HepG2 (cell line): ENCODE measurements at regions not wholly inside any gene's neighbourhood (a gene's known extent, or its start where the extent isn't known, plus 50 kb on each side); places are given as distances from the start of the nearest gene placed in this dataset.
A peak's percentile ranks its signal among the peaks of the same experiment; 100 is the strongest.

ENCODE experiments used
- BCLAF1 ChIP-seq: fragments of 450-650 bp; IDR thresholded peaks from 2 replicates; pipeline ENCODE4 v1.6.1; 2017; ENCODE audit warnings: mild to moderate bottlenecking
- CBX5 ChIP-seq: sonication (generic); formaldehyde crosslinking; IDR thresholded peaks from 2 replicates; pipeline ENCODE4 v1.4.0; 2020; ENCODE audit warnings: missing genetic modification reagents, borderline replicate concordance
- FLYWCH1 ChIP-seq: sonication (generic); formaldehyde crosslinking; IDR thresholded peaks from 2 replicates; pipeline ENCODE4 v1.8.1; 2023; ENCODE audit warnings: mild to moderate bottlenecking, missing genetic modification reagents
- FOXO1 ChIP-seq: sonication (generic); formaldehyde crosslinking; IDR thresholded peaks from 2 replicates; pipeline ENCODE4 v1.4.0; 2020; ENCODE audit warnings: missing genetic modification reagents
- HDAC2 ChIP-seq: sonication (generic); formaldehyde crosslinking; IDR thresholded peaks from 2 replicates; pipeline ENCODE4 v1.4.0; 2020; ENCODE audit warnings: missing genetic modification reagents
- HMGXB3 ChIP-seq: sonication (generic); formaldehyde crosslinking; IDR thresholded peaks from 2 replicates; pipeline ENCODE4 v1.4.0; 2020; ENCODE audit warnings: missing genetic modification reagents, borderline replicate concordance
- NAIF1 ChIP-seq: sonication (generic); formaldehyde crosslinking; IDR thresholded peaks from 2 replicates; pipeline ENCODE4 v1.5.0; 2020; ENCODE audit warnings: mild to moderate bottlenecking, missing genetic modification reagents, borderline replicate concordance
- PCBP1 ChIP-seq: fragments of 200-400 bp; formaldehyde crosslinking; IDR thresholded peaks from 2 replicates; pipeline ENCODE4 v1.6.1; 2017; ENCODE audit warnings: mild to moderate bottlenecking, low read depth, low read length, borderline replicate concordance
- PLRG1 ChIP-seq: fragments of 450-650 bp; conservative IDR thresholded peaks from 2 replicates; pipeline ENCODE4 v1.6.1; 2016
- RAD51 ChIP-seq: fragments of 450-650 bp; IDR thresholded peaks from 2 replicates; pipeline ENCODE4 v1.6.1; 2016; ENCODE audit warnings: borderline replicate concordance
- REXO4 ChIP-seq: sonication (generic); formaldehyde crosslinking; IDR thresholded peaks from 2 replicates; pipeline ENCODE4 v1.8.0; 2022; ENCODE audit warnings: missing genetic modification reagents, mild to moderate bottlenecking, borderline replicate concordance
- SPEN ChIP-seq: sonication (generic); formaldehyde crosslinking; IDR thresholded peaks from 2 replicates; pipeline ENCODE4 v1.5.1; 2020; ENCODE audit warnings: low read depth, mild to moderate bottlenecking, missing genetic modification reagents
- ZFYVE20 ChIP-seq: sonication (generic); formaldehyde crosslinking; IDR thresholded peaks from 2 replicates; pipeline ENCODE4 v1.8.0; 2023; ENCODE audit warnings: low read depth, mild to moderate bottlenecking, moderate library complexity, missing genetic modification reagents, borderline replicate concordance
- ZHX1 ChIP-seq: sonication (generic); formaldehyde crosslinking; IDR thresholded peaks from 2 replicates; pipeline ENCODE4 v1.8.1; 2022; ENCODE audit warnings: low read depth, mild to moderate bottlenecking, missing genetic modification reagents
- ZMYM3 ChIP-seq: sonication (generic); formaldehyde crosslinking; IDR thresholded peaks from 2 replicates; pipeline ENCODE4 v1.5.1; 2020; ENCODE audit warnings: mild to moderate bottlenecking, missing genetic modification reagents
- ZNF354B ChIP-seq: sonication (generic); formaldehyde crosslinking; IDR thresholded peaks from 2 replicates; pipeline ENCODE4 v1.8.0; 2022; ENCODE audit warnings: mild to moderate bottlenecking, missing genetic modification reagents
- TF ChIP-seq, protein P1 (sequence below): sonication (generic); formaldehyde crosslinking; IDR thresholded peaks from 2 replicates; pipeline ENCODE4 v1.5.0; 2020; ENCODE audit warnings: missing genetic modification reagents

GRCh38 chr2:62568983-62569837, 63.2 kb upstream of the TMEM17 start (continued):
- TF ChIP-seq ZHX1 (CRISPR knock-in tag), result no peak; the same call in 1 of the 2 replicates
- TF ChIP-seq ZFYVE20 (CRISPR knock-in tag), result no peak
- peak; percentile 86 for TF ChIP-seq HDAC2 (CRISPR knock-in tag)
- no peak for TF ChIP-seq CBX5 (CRISPR knock-in tag)
- TF ChIP-seq FLYWCH1, result no peak
- no peak for TF ChIP-seq HMGXB3 (CRISPR knock-in tag)
- no peak for TF ChIP-seq SPEN (CRISPR knock-in tag)
- peak; percentile 47; the same call in 1 of the 2 replicates for TF ChIP-seq ZMYM3 (CRISPR knock-in tag)
- no peak for TF ChIP-seq BCLAF1
- TF ChIP-seq ZNF354B (CRISPR knock-in tag), result no peak
- TF ChIP-seq PCBP1, result no peak
- TF ChIP-seq NAIF1 (CRISPR knock-in tag), result no peak
- TF ChIP-seq FOXO1 (CRISPR knock-in tag), result peak; percentile 82
- TF ChIP-seq PLRG1, result no peak
- no peak for TF ChIP-seq REXO4 (CRISPR knock-in tag)
- no peak for TF ChIP-seq RAD51
- TF ChIP-seq, protein P1, sequence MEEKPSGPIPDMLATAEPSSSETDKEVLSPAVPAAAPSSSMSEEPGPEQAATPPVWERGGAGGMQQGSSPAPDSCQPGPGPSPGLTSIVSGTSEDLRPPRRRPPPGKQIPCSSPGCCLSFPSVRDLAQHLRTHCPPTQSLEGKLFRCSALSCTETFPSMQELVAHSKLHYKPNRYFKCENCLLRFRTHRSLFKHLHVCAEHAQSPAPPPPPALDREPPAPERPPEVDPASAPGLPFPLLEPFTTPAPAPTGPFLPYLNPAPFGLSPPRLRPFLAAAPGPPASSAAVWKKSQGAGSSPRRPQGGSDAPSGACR (CRISPR knock-in tag), result peak; percentile 6; the same call in 1 of the 2 replicates
